ENCODE measurements at regions not wholly inside any gene's neighbourhood (a gene's known extent, or its start where the extent isn't known, plus 50 kb on each side); places are given as distances from the start of the nearest gene placed in this dataset.
"Not testable (repeated sequence)": the region's sequence is repeated elsewhere in the genome, so short reads cannot be mapped to it uniquely, and the experiment has no call there.

DNA sequence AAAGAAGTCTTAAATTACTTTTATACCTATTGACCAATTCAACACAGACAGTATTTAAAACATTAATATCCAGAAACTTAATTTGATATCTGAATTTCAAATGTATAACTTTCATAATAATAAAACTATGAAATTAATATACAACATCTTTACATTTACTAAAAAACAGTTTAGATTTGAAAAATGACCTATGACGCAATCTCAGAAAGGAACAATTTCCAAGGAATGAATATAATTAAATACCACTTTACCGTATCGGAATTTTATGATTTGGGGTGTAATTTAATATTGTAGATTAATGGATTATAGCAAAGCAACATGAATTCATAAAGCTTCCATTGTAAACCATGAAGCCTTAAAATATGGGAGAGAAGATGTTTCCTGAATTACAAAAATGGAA, 321.5 kb upstream of the TRPM3 start:
- 96 to 98% methylated on average over 3 of the region's 3 CpGs for WGBS, 2 donors
- Histone ChIP-seq H3K27me3 (no peaks in the 10 kb centered on the region), H3K4me1 (no peaks in the 10 kb centered on the region), H3K4me3 (no peak overlapping the region), H3K27ac (no peak overlapping the region), H3K9me3 (no peaks in the 10 kb centered on the region), H3K36me3 (ENCODE audit: low read depth, missing control alignments) (no peaks in the 10 kb centered on the region)
- DNase-seq, result no peak
- intact Hi-C loops (cut with DNase I; ENCODE audit: low total_unique reads), result no loop called here
- no peak for TF ChIP-seq POLR2A (IDR thresholded peaks at IDR 0.05)
- TF ChIP-seq, protein P1, sequence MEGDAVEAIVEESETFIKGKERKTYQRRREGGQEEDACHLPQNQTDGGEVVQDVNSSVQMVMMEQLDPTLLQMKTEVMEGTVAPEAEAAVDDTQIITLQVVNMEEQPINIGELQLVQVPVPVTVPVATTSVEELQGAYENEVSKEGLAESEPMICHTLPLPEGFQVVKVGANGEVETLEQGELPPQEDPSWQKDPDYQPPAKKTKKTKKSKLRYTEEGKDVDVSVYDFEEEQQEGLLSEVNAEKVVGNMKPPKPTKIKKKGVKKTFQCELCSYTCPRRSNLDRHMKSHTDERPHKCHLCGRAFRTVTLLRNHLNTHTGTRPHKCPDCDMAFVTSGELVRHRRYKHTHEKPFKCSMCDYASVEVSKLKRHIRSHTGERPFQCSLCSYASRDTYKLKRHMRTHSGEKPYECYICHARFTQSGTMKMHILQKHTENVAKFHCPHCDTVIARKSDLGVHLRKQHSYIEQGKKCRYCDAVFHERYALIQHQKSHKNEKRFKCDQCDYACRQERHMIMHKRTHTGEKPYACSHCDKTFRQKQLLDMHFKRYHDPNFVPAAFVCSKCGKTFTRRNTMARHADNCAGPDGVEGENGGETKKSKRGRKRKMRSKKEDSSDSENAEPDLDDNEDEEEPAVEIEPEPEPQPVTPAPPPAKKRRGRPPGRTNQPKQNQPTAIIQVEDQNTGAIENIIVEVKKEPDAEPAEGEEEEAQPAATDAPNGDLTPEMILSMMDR (IDR thresholded peaks at IDR 0.05), result no peak

DNA sequence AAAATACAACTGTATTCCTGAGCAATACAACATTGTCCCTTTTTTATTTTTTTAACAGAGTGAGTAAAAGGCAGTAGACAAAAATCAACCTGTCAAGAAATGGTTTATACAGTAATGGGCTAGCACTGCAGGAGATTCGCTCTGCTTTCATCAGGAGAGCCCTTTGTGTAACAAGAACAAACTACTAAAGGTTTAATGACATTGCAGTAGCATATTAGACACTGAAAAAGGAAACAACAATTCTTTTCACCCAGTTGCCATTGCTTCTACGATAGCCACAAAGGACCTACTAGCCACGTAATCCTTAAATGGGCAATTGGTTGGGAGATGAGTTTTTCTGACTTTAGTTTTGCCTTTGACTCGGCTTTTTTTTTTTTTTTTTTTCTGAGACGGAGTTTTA, 319.8 kb upstream of the TRPM3 start:
- Histone ChIP-seq H3K27me3 (no peaks in the 10 kb centered on the region), H3K36me3 (ENCODE audit: low read depth, missing control alignments) (no peaks in the 10 kb centered on the region), H3K4me3 (no peak overlapping the region), H3K9me3 (no peaks in the 10 kb centered on the region), H3K4me1 (no peaks in the 10 kb centered on the region), H3K27ac (no peak overlapping the region)
- intact Hi-C loops (cut with DNase I; ENCODE audit: low total_unique reads), result no loop called here
- TF ChIP-seq POLR2A (IDR thresholded peaks at IDR 0.05), result no peak
- TF ChIP-seq, protein P1 (IDR thresholded peaks at IDR 0.05), result no peak
- WGBS, 2 donors, result 89 to 92% methylated on average over 5 of the region's 5 CpGs
- no peak for DNase-seq

DNA sequence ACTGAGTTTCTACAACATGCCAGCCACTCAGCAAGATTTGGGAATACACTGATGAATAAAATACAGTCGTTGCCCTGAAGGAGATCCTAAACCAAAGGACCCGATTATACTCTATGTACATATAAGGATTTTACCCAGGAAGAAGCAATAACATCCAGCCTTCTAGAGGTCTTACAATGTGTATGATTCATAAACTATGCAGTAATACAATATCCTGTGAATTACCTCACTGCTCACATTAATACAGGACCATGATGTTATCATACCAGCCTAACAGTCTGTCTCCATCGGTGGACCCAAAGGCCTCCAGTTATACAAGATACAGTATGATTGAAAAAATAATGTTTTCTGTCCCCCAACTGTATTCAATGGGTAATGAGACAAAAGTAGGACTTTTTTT, 310.5 kb upstream of the TRPM3 start:
- intact Hi-C loops (cut with DNase I; ENCODE audit: low total_unique reads), result no loop called here
- H3K4me1 ChIP-seq, result no peaks in the 10 kb centered on the region
- WGBS, 2 donors, result 86 to 89% methylated on average over 3 of the region's 3 CpGs
- DNase-seq, result no peak
- no peaks in the 10 kb centered on the region for H3K36me3 ChIP-seq (ENCODE audit: low read depth, missing control alignments)
- no peak overlapping the region for H3K27ac ChIP-seq
- H3K9me3 ChIP-seq, result no peaks in the 10 kb centered on the region
- H3K27me3 ChIP-seq, result no peaks in the 10 kb centered on the region
- TF ChIP-seq, protein P1 (IDR thresholded peaks at IDR 0.05), result no peak
- no peak for TF ChIP-seq POLR2A (IDR thresholded peaks at IDR 0.05)
- H3K4me3 ChIP-seq, result no peak overlapping the region

DNA sequence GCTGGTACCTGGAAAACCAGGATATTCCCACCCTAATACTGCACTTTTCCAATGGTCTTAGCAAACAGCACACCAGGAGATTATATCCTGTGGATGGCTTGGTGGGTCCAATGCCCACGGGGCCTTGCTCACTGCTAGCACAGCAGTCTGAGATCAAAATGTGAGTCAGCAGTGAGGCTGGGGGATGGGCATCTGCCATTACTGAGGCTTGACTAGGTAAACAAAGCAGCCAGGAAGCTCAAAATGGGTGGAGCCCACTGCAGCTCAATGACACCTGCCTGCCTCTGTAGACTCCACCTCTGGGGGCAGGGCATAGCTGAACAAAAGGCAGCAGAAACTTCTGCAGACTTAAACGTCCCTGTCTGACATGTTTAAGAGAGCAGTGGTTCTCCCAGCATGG, 285.9 kb upstream of the TRPM3 start:
- 84 to 100% methylated on average over 1 to 2 of the region's 2 CpGs for WGBS, 2 donors
- intact Hi-C loops (cut with DNase I; ENCODE audit: low total_unique reads), result not testable (repeated sequence)

DNA sequence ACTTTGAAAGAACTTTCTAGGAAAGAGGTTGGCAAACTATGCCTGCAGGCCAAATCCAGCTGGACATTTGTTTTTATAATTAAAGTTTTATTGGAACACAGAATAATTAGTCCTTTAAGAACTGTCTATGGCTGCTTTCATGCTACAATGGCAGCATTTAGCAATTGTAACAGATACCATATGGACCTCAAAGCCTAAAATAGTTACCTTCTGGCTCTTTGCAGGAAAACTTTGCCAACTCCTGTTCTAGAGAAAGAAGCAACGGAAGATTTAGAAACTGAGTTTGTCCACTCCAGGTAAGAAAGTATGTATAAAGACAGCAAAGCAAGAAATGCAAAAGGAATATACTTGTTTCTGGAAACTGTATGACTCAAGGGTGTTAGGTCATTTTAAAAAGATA, 281.7 kb upstream of the TRPM3 start:
- Histone ChIP-seq H3K27ac (no peak overlapping the region), H3K36me3 (ENCODE audit: low read depth, missing control alignments) (no peaks in the 10 kb centered on the region), H3K4me3 (no peak overlapping the region), H3K9me3 (no peaks in the 10 kb centered on the region), H3K27me3 (no peaks in the 10 kb centered on the region), H3K4me1 (no peaks in the 10 kb centered on the region)
- no peak for DNase-seq
- 83 to 97% methylated on average over 1 of the region's 1 CpG for WGBS, 2 donors
- intact Hi-C loops (cut with DNase I; ENCODE audit: low total_unique reads), result no loop called here
- TF ChIP-seq, protein P1 (IDR thresholded peaks at IDR 0.05), result no peak
- TF ChIP-seq POLR2A (IDR thresholded peaks at IDR 0.05), result no peak

More for the DNA sequence above, 285.9 kb upstream of the TRPM3 start:
- not testable (repeated sequence) for H3K9me3 ChIP-seq; H3K27ac ChIP-seq; H3K4me1 ChIP-seq; H3K4me3 ChIP-seq; DNase-seq; H3K36me3 ChIP-seq (ENCODE audit: low read depth, missing control alignments); H3K27me3 ChIP-seq

All from testis (tissue), 2 donors.